ENCODE measurements at regions not wholly inside any gene's neighbourhood (a gene's known extent, or its start where the extent isn't known, plus 50 kb on each side); places are given as distances from the start of the nearest gene placed in this dataset.

GRCh38 chr6:14695579-14695978 lies 550.3 kb upstream of the JARID2 start:
- ATAC-seq (ENCODE audit: low read depth), result no peak
- Mint-ChIP-seq H3K4me1 (no peaks in the 10 kb centered on the region), H3K27ac (no peak overlapping the region), H3K36me3 (ENCODE audit: low read depth) (no peaks in the 10 kb centered on the region), H3K4me3 (no peak overlapping the region), H3K9me3 (peaks cover 4% of the 10 kb centered on the region), H3K27me3 (no peaks in the 10 kb centered on the region)
- ChIA-PET CTCF (no interaction called here), POLR2A (no interaction called here)
- intact Hi-C loops (cut with micrococcal nuclease), result no loop called here
- DNase-seq, result no peak
- no peak for TF ChIP-seq CTCF (IDR thresholded peaks at IDR 0.05)

DNA sequence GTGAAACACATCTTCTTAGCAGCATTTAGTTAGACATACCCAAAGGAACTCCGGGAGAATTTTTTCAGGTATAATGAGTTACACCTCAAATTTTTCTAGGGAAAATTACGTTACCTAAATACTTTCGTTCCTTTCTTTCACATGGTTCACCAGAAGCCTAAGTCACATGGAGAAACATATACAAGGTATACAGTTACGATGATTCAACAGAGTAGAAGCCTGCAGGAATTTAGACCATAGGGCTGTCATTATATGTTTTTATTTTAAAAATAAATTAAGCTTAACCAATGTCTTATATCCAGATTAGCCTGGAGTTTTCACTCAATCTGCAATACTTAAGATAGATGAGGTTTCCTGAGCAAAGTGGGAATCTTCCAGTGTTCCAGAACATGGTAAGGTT lies 549.5 kb upstream of the JARID2 start:
- intact Hi-C loops (cut with micrococcal nuclease), result no loop called here
- no peaks in the 10 kb centered on the region for H3K4me1 Mint-ChIP-seq
- no peaks in the 10 kb centered on the region for H3K36me3 Mint-ChIP-seq (ENCODE audit: low read depth)
- ChIA-PET CTCF (no interaction called here), POLR2A (interaction anchor here (0.7 kb wide), 1 partner anchor 204 kb away, joined by 4 read pairs; no protein-coding TSS in a partner anchor)
- no peak overlapping the region for H3K4me3 Mint-ChIP-seq
- DNase-seq (no peak), ATAC-seq (ENCODE audit: low read depth) (no peak)
- H3K27me3 Mint-ChIP-seq, result no peaks in the 10 kb centered on the region
- peaks cover 4% of the 10 kb centered on the region for H3K9me3 Mint-ChIP-seq
- no peak for TF ChIP-seq CTCF (IDR thresholded peaks at IDR 0.05)
- H3K27ac Mint-ChIP-seq, result no peak overlapping the region

- DNase-seq (no peak), ATAC-seq (ENCODE audit: low read depth) (no peak)
- ChIA-PET POLR2A (no interaction called here), CTCF (interaction anchor here (0.7 kb wide), 1 partner anchor 492 kb away, joined by 3 read pairs; no protein-coding TSS in a partner anchor)
- Mint-ChIP-seq H3K4me3 (no peak overlapping the region), H3K27me3 (no peaks in the 10 kb centered on the region), H3K4me1 (no peaks in the 10 kb centered on the region), H3K36me3 (ENCODE audit: low read depth) (no peaks in the 10 kb centered on the region), H3K27ac (no peak overlapping the region), H3K9me3 (peaks cover 4% of the 10 kb centered on the region)
- TF ChIP-seq CTCF (IDR thresholded peaks at IDR 0.05), result no peak
- intact Hi-C loops (cut with micrococcal nuclease), result no loop called here
These were observed 548.4 kb upstream of the JARID2 start for GRCh38 chr6:14697427-14697826.

GRCh38 chr6:14699803-14700601 lies 545.9 kb upstream of the JARID2 start:
- no peak for TF ChIP-seq CTCF (IDR thresholded peaks at IDR 0.05)
- POLR2A ChIA-PET, result no interaction called here
- CTCF ChIA-PET, result no interaction called here
- H3K9me3 Mint-ChIP-seq, result peaks cover 4% of the 10 kb centered on the region
- H3K4me1 Mint-ChIP-seq, result no peaks in the 10 kb centered on the region
- no peaks in the 10 kb centered on the region for H3K36me3 Mint-ChIP-seq (ENCODE audit: low read depth)
- no peak overlapping the region for H3K27ac Mint-ChIP-seq
- ATAC-seq (ENCODE audit: low read depth) (no peak), DNase-seq (no peak)
- H3K27me3 Mint-ChIP-seq, result no peaks in the 10 kb centered on the region
- no peak overlapping the region for H3K4me3 Mint-ChIP-seq
- intact Hi-C loops (cut with micrococcal nuclease), result no loop called here

DNA sequence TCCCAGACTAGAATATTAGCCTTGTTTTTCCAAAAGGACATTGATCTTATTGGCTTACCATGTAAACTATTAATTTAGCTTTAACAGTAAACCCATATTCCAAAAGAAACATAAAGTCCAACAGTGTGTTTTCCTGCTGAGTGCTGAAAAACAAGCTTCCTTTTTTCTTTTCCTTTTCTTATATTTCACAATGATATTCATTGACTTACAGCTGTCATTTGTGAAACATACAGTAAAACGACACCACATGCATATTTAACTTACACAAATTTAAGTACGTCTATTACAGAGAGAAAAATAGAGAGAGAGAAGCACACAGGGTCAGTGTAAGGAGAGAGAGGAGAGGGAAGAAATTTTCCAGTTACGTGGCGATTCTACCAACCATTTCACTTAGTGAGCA lies 543.9 kb upstream of the JARID2 start:
- Mint-ChIP-seq H3K27ac (no peak overlapping the region), H3K4me3 (no peak overlapping the region), H3K4me1 (no peaks in the 10 kb centered on the region), H3K36me3 (ENCODE audit: low read depth) (no peaks in the 10 kb centered on the region), H3K9me3 (peaks cover 4% of the 10 kb centered on the region), H3K27me3 (no peaks in the 10 kb centered on the region)
- ChIA-PET POLR2A (no interaction called here), CTCF (no interaction called here)
- ATAC-seq (ENCODE audit: low read depth), result no peak
- no peak for DNase-seq
- intact Hi-C loops (cut with micrococcal nuclease), result no loop called here
- no peak for TF ChIP-seq CTCF (IDR thresholded peaks at IDR 0.05)

Data from activated B cell treated with CpG ODN at 0.5 μM for 24 hours (primary cell).